Loucy (cell line): ENCODE measurements at regions not wholly inside any gene's neighbourhood (a gene's known extent, or its start where the extent isn't known, plus 50 kb on each side); places are given as distances from the start of the nearest gene placed in this dataset.

Experiments used
- H2AFZ ChIP-seq: fragments of 200-600 bp; sonication (generic); 2 replicates; pipeline ENCODE4 v1.6.0; 2016; ENCODE audit warnings: antibody characterized with exemption, mild to moderate bottlenecking, low read length, moderate library complexity
- H3F3A ChIP-seq: fragments of 200-600 bp; 2 replicates; pipeline ENCODE4 v1.6.0; 2016; ENCODE audit warnings: antibody characterized with exemption, low read depth, mild to moderate bottlenecking
- H3K27me3 ChIP-seq: fragments of 200-600 bp; sonication (generic); 2 replicates; pipeline ENCODE4 v1.6.1; 2014; ENCODE audit warnings: low read length, mild to moderate bottlenecking; ENCODE audit not compliant: insufficient read depth, poor library complexity, severe bottlenecking
- H3K36me3 ChIP-seq: fragments of 200-600 bp; sonication (generic); 2 replicates; pipeline ENCODE4 v1.6.1; 2016; ENCODE audit warnings: low read length; ENCODE audit not compliant: insufficient read depth
- H3K4me1 ChIP-seq: fragments of 200-600 bp; sonication (generic); 2 replicates; pipeline ENCODE4 v1.5.1; 2014; ENCODE audit warnings: low read length, mild to moderate bottlenecking; ENCODE audit not compliant: insufficient read depth, poor library complexity, severe bottlenecking
- H3K4me2 ChIP-seq: fragments of 200-600 bp; sonication (generic); 2 replicates; pipeline ENCODE4 v1.6.0; 2014; ENCODE audit warnings: antibody characterized with exemption, low read length, low read depth, mild to moderate bottlenecking; ENCODE audit not compliant: poor library complexity, severe bottlenecking
- H3K4me3 ChIP-seq: fragments of 200-600 bp; sonication (generic); 2 replicates; pipeline ENCODE4 v1.5.1; 2014; ENCODE audit warnings: low read length, mild to moderate bottlenecking, mixed read lengths; ENCODE audit not compliant: poor library complexity, severe bottlenecking
- H3K79me2 ChIP-seq: fragments of 200-600 bp; sonication (generic); 2 replicates; pipeline ENCODE4 v1.6.1; 2014; ENCODE audit warnings: low read length; ENCODE audit not compliant: insufficient read depth
- H3K9ac ChIP-seq: fragments of 200-600 bp; sonication (generic); 2 replicates; pipeline ENCODE4 v1.6.0; 2014; ENCODE audit warnings: mild to moderate bottlenecking, low read depth, low read length, moderate library complexity; ENCODE audit not compliant: poor library complexity, severe bottlenecking
- H3K9me2 ChIP-seq: fragments of 200-600 bp; sonication (generic); replicated peaks from 2 replicates; pipeline ENCODE4 v1.6.1; 2016; ENCODE audit warnings: low read depth, low read length, mixed read lengths
- H3K9me3 ChIP-seq: fragments of 200-600 bp; sonication (generic); 2 replicates; pipeline ENCODE4 v1.6.1; 2014; ENCODE audit warnings: mild to moderate bottlenecking, antibody characterized with exemption, low read length, low read depth; ENCODE audit not compliant: insufficient read depth
- H4K20me1 ChIP-seq: fragments of 200-600 bp; sonication (generic); 2 replicates; pipeline ENCODE4 v1.6.0; 2014; ENCODE audit warnings: antibody characterized with exemption, low read length, mild to moderate bottlenecking; ENCODE audit not compliant: insufficient read depth, poor library complexity, severe bottlenecking
- CTCF ChIP-seq: fragments of 200-600 bp; sonication (generic); conservative IDR thresholded peaks from 2 replicates; pipeline ENCODE4 v1.5.1; 2014; ENCODE audit warnings: mild to moderate bottlenecking, antibody characterized with exemption, low read length
- EZH2phosphoT487 ChIP-seq: fragments of 200-600 bp; IDR thresholded peaks from 2 replicates; pipeline ENCODE4 v1.6.1; 2018; ENCODE audit warnings: antibody characterized with exemption, mild to moderate bottlenecking, moderate library complexity, borderline replicate concordance

- Histone ChIP-seq H3K9me3 (no peaks in the 10 kb centered on the region), H3K4me1 (no peaks in the 10 kb centered on the region), H2AFZ (no peak overlapping the region), H3K4me2 (no peak overlapping the region), H3K4me3 (no peak overlapping the region), H4K20me1 (no peaks in the 10 kb centered on the region), H3F3A (no peaks in the 10 kb centered on the region), H3K36me3 (no peaks in the 10 kb centered on the region), H3K9me2 (no peaks in the 10 kb centered on the region), H3K27me3 (no peaks in the 10 kb centered on the region), H3K79me2 (no peaks in the 10 kb centered on the region), H3K9ac (no peak overlapping the region)
- TF ChIP-seq EZH2phosphoT487 = no peak
- TF ChIP-seq CTCF = no peak
Measured at GRCh38 chrX:40962793-40963407, 122.3 kb upstream of the USP9X start.

- H3K4me1 ChIP-seq = no peaks in the 10 kb centered on the region
- no peaks in the 10 kb centered on the region for H4K20me1 ChIP-seq
- no peak overlapping the region for H2AFZ ChIP-seq
- H3K4me2 ChIP-seq = no peak overlapping the region
- H3K9me2 ChIP-seq = no peaks in the 10 kb centered on the region
- no peak overlapping the region for H3K4me3 ChIP-seq
- no peak overlapping the region for H3K9ac ChIP-seq
- H3K27me3 ChIP-seq = no peaks in the 10 kb centered on the region
- TF ChIP-seq CTCF = no peak
- H3K79me2 ChIP-seq = no peaks in the 10 kb centered on the region
- H3F3A ChIP-seq = no peaks in the 10 kb centered on the region
- H3K9me3 ChIP-seq = no peaks in the 10 kb centered on the region
- no peaks in the 10 kb centered on the region for H3K36me3 ChIP-seq
Measured at GRCh38 chrX:40964008-40964407, 121.2 kb upstream of the USP9X start.

- no peaks in the 10 kb centered on the region for H3F3A ChIP-seq
- no peaks in the 10 kb centered on the region for H3K79me2 ChIP-seq
- H2AFZ ChIP-seq = no peak overlapping the region
- H3K9ac ChIP-seq = no peak overlapping the region
- no peaks in the 10 kb centered on the region for H4K20me1 ChIP-seq
- H3K4me1 ChIP-seq = no peaks in the 10 kb centered on the region
- no peaks in the 10 kb centered on the region for H3K9me3 ChIP-seq
- TF ChIP-seq CTCF (no peak), EZH2phosphoT487 (no peak)
- H3K9me2 ChIP-seq = no peaks in the 10 kb centered on the region
- no peak overlapping the region for H3K4me3 ChIP-seq
- H3K4me2 ChIP-seq = no peak overlapping the region
- H3K27me3 ChIP-seq = no peaks in the 10 kb centered on the region
- H3K36me3 ChIP-seq = no peaks in the 10 kb centered on the region
Measured at GRCh38 chrX:40964633-40965586, 120.3 kb upstream of the USP9X start.
